Suprapubic skin (tissue), 4 donors: ENCODE measurements at regions not wholly inside any gene's neighbourhood (a gene's known extent, or its start where the extent isn't known, plus 50 kb on each side); places are given as distances from the start of the nearest gene placed in this dataset.

ENCODE experiments used
- DNase-seq, 2 donors: peaks; one replicate each; pipeline ENCODE4 v3.0.0-alpha.2; 2019; ENCODE audit warnings: low spot score in 2 of 2
- H3K27ac ChIP-seq: fragments of 200-600 bp; sonication (generic); one replicate; pipeline ENCODE4 v1.5.1; 2019
- H3K27me3 ChIP-seq: fragments of 200-600 bp; sonication (generic); one replicate; pipeline ENCODE4 v1.5.1; 2019
- H3K36me3 ChIP-seq: fragments of 200-600 bp; sonication (generic); one replicate; pipeline ENCODE4 v1.5.1; 2019
- H3K4me1 ChIP-seq: fragments of 200-600 bp; sonication (generic); one replicate; pipeline ENCODE4 v1.5.1; 2019
- H3K4me3 ChIP-seq: fragments of 200-600 bp; sonication (generic); one replicate; pipeline ENCODE4 v1.5.1; 2019; ENCODE audit warnings: mild to moderate bottlenecking
- H3K9me3 ChIP-seq: fragments of 200-600 bp; sonication (generic); one replicate; pipeline ENCODE4 v1.5.1; 2019
- CTCF ChIP-seq, 2 donors: fragments of 200-600 bp in 1 of 2; fragments of 450-650 bp in 1 of 2; sonication (generic) in 1 of 2; IDR thresholded peaks; one replicate each; pipeline ENCODE4 v1.5.1; 2016 to 2019; ENCODE audit warnings: antibody characterized with exemption in 2 of 2, mild to moderate bottlenecking in 1 of 2, moderate library complexity in 1 of 2
- EP300 ChIP-seq: sonication (generic); formaldehyde crosslinking; IDR thresholded peaks from one replicate; pipeline ENCODE4 v1.6.1; 2017; ENCODE audit warnings: antibody characterized with exemption
- POLR2A ChIP-seq, 2 donors: fragments of 450-650 bp; IDR thresholded peaks; one replicate each; pipeline ENCODE4 v1.6.1; 2017; ENCODE audit warnings: antibody characterized with exemption in 2 of 2, mild to moderate bottlenecking in 2 of 2, moderate library complexity in 2 of 2
- POLR2AphosphoS5 ChIP-seq, 3 donors: sonication (generic); formaldehyde crosslinking; IDR thresholded peaks; one replicate each; pipeline ENCODE4 v1.6.1; 2017; ENCODE audit warnings: antibody characterized with exemption in 3 of 3
- WGBS: methylation state at CpG from one replicate; pipeline ENCODE4 v1.1.5; 2018; 5-methylcytosine and 5-hydroxymethylcytosine counted together

- Histone ChIP-seq H3K9me3 (no peaks in the 10 kb centered on the region), H3K4me3 (no peak overlapping the region), H3K27me3 (peaks cover 5% of the 10 kb centered on the region), H3K36me3 (no peaks in the 10 kb centered on the region), H3K27ac (no peak overlapping the region), H3K4me1 (no peaks in the 10 kb centered on the region)
- no peak for DNase-seq
- TF ChIP-seq EP300 (no peak), POLR2AphosphoS5 (IDR thresholded peaks at IDR 0.05) (no peak), CTCF (IDR thresholded peaks at IDR 0.05) (no peak), POLR2A (IDR thresholded peaks at IDR 0.05) (no peak)
- WGBS = 61% methylated on average over 4 of the region's 4 CpGs
These were observed 154.3 kb upstream of the GSC start for GRCh38 chr14:94924189-94924588.

GRCh38 chr14:94923786-94924185 lies 153.9 kb upstream of the GSC start:
- no peak overlapping the region for H3K27ac ChIP-seq
- H3K9me3 ChIP-seq = no peaks in the 10 kb centered on the region
- no peaks in the 10 kb centered on the region for H3K4me1 ChIP-seq
- no peak overlapping the region for H3K4me3 ChIP-seq
- H3K36me3 ChIP-seq = no peaks in the 10 kb centered on the region
- TF ChIP-seq POLR2AphosphoS5 (IDR thresholded peaks at IDR 0.05) = no peak
- no peak for TF ChIP-seq EP300
- no peak for TF ChIP-seq CTCF (IDR thresholded peaks at IDR 0.05)
- no peak for TF ChIP-seq POLR2A (IDR thresholded peaks at IDR 0.05)
- peaks cover 5% of the 10 kb centered on the region for H3K27me3 ChIP-seq
- WGBS = 68% methylated on average over 12 of the region's 12 CpGs
- no peak for DNase-seq

GRCh38 chr14:94922595-94923239 lies 152.8 kb upstream of the GSC start:
- DNase-seq = no peak
- TF ChIP-seq POLR2AphosphoS5 (IDR thresholded peaks at IDR 0.05) = no peak
- no peak for TF ChIP-seq CTCF (IDR thresholded peaks at IDR 0.05)
- TF ChIP-seq EP300 = no peak
- TF ChIP-seq POLR2A (IDR thresholded peaks at IDR 0.05) = no peak
- no peak overlapping the region for H3K27ac ChIP-seq
- no peaks in the 10 kb centered on the region for H3K4me1 ChIP-seq
- H3K4me3 ChIP-seq = no peak overlapping the region
- 94% methylated on average over 11 of the region's 11 CpGs for WGBS
- no peaks in the 10 kb centered on the region for H3K9me3 ChIP-seq
- H3K27me3 ChIP-seq = peaks cover 5% of the 10 kb centered on the region
- no peaks in the 10 kb centered on the region for H3K36me3 ChIP-seq

- Histone ChIP-seq H3K27ac (no peak overlapping the region), H3K4me1 (no peaks in the 10 kb centered on the region), H3K36me3 (no peaks in the 10 kb centered on the region), H3K4me3 (no peak overlapping the region), H3K9me3 (no peaks in the 10 kb centered on the region), H3K27me3 (peaks cover 5% of the 10 kb centered on the region)
- TF ChIP-seq POLR2AphosphoS5 (IDR thresholded peaks at IDR 0.05) = no peak
- no peak for TF ChIP-seq CTCF (IDR thresholded peaks at IDR 0.05)
- TF ChIP-seq EP300 = no peak
- no peak for TF ChIP-seq POLR2A (IDR thresholded peaks at IDR 0.05)
- 75% methylated on average over 15 of the region's 15 CpGs for WGBS
- DNase-seq = no peak
These were observed 152.1 kb upstream of the GSC start for GRCh38 chr14:94921882-94922585.

GRCh38 chr14:94921456-94921855 lies 151.5 kb upstream of the GSC start:
- Histone ChIP-seq H3K9me3 (no peaks in the 10 kb centered on the region), H3K4me3 (no peak overlapping the region), H3K36me3 (no peaks in the 10 kb centered on the region), H3K27me3 (peaks cover 9% of the 10 kb centered on the region), H3K4me1 (no peaks in the 10 kb centered on the region), H3K27ac (no peak overlapping the region)
- no peak for DNase-seq
- TF ChIP-seq POLR2A (IDR thresholded peaks at IDR 0.05) (no peak), CTCF (IDR thresholded peaks at IDR 0.05) (no peak), EP300 (no peak), POLR2AphosphoS5 (IDR thresholded peaks at IDR 0.05) (no peak)
- WGBS = 68% methylated on average over 1 of the region's 1 CpG
